COLO829 (cell line): ENCODE measurements at regions not wholly inside any gene's neighbourhood (a gene's known extent, or its start where the extent isn't known, plus 50 kb on each side); places are given as distances from the start of the nearest gene placed in this dataset.

Experiments
- DNase-seq: peaks from one replicate; pipeline ENCODE4 v3.0.0; 2012; ENCODE audit warnings: low spot score

- no peak for DNase-seq
Observed at GRCh38 chr4:98758182-98758581, 99.8 kb upstream of the TSPAN5 start.

GRCh38 chr4:98754736-98755135 lies 96.3 kb upstream of the TSPAN5 start:
- no peak for DNase-seq

GRCh38 chr4:98749206-98749605 lies 90.8 kb upstream of the TSPAN5 start:
- no peak for DNase-seq

GRCh38 chr4:98748609-98749008 lies 90.2 kb upstream of the TSPAN5 start:
- no peak for DNase-seq

- no peak for DNase-seq
Observed at GRCh38 chr4:98747393-98748091, 89.1 kb upstream of the TSPAN5 start.

GRCh38 chr4:98746936-98747335 lies 88.5 kb upstream of the TSPAN5 start:
- DNase-seq, result no peak

GRCh38 chr4:98746530-98746929 lies 88.1 kb upstream of the TSPAN5 start:
- DNase-seq, result no peak

GRCh38 chr4:98745366-98745765 lies 87.0 kb upstream of the TSPAN5 start:
- no peak for DNase-seq

- no peak for DNase-seq
Observed at GRCh38 chr4:98744372-98745150, 86.2 kb upstream of the TSPAN5 start.

GRCh38 chr4:98741952-98742351 lies 83.5 kb upstream of the TSPAN5 start:
- DNase-seq, result no peak

GRCh38 chr4:98739751-98740150 lies 81.3 kb upstream of the TSPAN5 start:
- DNase-seq, result no peak

GRCh38 chr4:98733601-98734000 lies 75.2 kb upstream of the TSPAN5 start:
- no peak for DNase-seq

GRCh38 chr4:98728871-98729270 lies 70.5 kb upstream of the TSPAN5 start:
- DNase-seq, result no peak

GRCh38 chr4:98728433-98728832 lies 70.0 kb upstream of the TSPAN5 start:
- DNase-seq, result no peak

- no peak for DNase-seq
Observed at GRCh38 chr4:98722000-98722399, 63.6 kb upstream of the TSPAN5 start.

- peak; percentile 11 for DNase-seq
Observed at GRCh38 chr4:98720871-98721480, 62.6 kb upstream of the TSPAN5 start.

- no peak for DNase-seq
Observed at GRCh38 chr4:98716796-98717195, 58.4 kb upstream of the TSPAN5 start.

- no peak for DNase-seq
Observed at GRCh38 chr4:98712607-98713006, 54.2 kb upstream of the TSPAN5 start.

GRCh38 chr4:98711526-98711925 lies 53.1 kb upstream of the TSPAN5 start:
- DNase-seq, result no peak

- no peak for DNase-seq
Observed at GRCh38 chr4:98710831-98711230, 52.4 kb upstream of the TSPAN5 start.
